ENCODE measurements at regions not wholly inside any gene's neighbourhood (a gene's known extent, or its start where the extent isn't known, plus 50 kb on each side); places are given as distances from the start of the nearest gene placed in this dataset.
"Not testable (repeated sequence)": the region's sequence is repeated elsewhere in the genome, so short reads cannot be mapped to it uniquely, and the experiment has no call there.

DNA sequence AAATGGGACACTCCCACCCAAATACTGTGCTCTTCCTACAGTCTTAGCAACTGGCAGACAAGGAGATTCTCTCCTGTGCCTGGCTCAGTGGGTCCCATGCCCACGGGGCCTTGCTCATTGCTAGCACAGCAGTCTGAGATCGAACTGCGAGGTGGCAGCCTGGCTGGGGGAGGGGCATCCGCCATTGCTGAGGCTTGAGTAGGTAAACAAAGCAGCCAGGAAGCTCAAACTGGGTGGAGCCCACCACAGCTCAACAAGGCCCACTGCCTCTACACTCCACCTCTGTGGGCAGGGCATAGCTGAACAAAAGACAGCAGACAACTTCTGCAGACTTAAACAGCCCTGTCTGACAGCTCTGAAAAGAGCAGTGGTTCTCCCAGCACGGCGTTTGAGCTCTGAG is 174.8 kb downstream of the COL12A1 start:
- ATAC-seq (ENCODE audit: poor library complexity); DNase-seq: not testable (repeated sequence)

GRCh38 chr6:75029333-75029732 is 176.5 kb downstream of the COL12A1 start:
- intact Hi-C loops (cut with DNase I), result no loop called here
- no peak for DNase-seq
- ATAC-seq (ENCODE audit: poor library complexity), result no peak

More for the DNA sequence above, 174.8 kb downstream of the COL12A1 start:
- intact Hi-C loops (cut with DNase I), result not testable (repeated sequence)

DNA sequence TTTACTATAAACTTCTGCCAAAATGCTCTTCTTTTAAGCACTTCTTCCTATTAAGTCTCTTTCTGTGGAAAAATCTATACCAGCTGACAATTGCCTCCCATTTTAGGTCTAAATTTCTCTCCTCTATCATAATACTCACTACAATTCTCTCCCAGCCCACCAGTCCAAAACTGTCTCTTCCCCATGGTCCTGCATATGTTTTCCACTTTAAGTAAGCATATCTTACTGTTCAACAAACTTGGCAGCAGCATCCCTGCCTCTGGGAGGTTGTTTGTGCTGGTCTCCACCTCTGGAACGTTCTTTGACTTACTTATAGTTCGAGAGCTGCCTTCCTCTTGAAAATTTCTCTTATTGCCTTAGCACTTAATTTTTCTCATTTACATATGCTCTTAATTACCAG is 180.5 kb downstream of the COL12A1 start:
- ATAC-seq (ENCODE audit: poor library complexity) (no peak), DNase-seq (no peak)
- intact Hi-C loops (cut with DNase I), result no loop called here

DNA sequence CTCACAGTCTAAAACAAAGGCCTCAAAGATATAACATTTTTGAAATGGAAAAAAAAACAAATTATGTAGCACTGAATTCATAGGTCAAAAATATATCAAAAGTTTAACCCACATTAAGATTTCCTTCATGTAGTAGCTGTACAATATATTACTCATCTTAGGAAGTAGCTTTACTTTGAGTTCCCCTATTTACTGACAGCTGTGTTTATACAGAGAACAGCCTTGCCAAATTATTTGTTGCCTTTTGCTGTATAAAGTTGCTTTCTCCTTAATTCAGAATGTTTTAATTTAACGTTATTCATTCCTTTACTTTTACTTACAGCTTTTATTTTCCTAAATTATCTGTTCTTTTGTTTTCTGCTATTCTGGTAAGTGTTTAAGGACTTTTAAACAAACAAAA is 181.0 kb downstream of the COL12A1 start:
- no peak for DNase-seq
- no peak for ATAC-seq (ENCODE audit: poor library complexity)
- intact Hi-C loops (cut with DNase I), result no loop called here

DNA sequence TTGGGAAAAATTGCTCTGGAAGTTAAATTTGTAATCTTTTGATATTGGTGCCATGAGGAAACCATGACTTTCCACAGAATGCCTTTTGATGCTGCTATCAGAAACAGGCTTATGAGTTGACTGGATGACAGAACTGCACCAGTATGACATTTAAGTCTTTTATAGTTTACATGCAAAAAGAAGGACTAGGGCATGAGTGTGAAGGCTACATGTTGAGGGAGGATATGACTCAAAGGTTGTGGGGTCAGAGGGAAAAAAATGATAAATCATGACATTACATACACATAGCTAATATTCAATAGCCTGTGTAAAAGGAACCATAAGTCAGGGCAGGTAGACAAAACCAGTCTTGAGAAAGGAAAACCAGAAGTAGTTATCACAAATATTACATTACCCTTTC is 182.2 kb downstream of the COL12A1 start:
- DNase-seq, result no peak
- ATAC-seq (ENCODE audit: poor library complexity), result no peak
- intact Hi-C loops (cut with DNase I), result no loop called here

GRCh38 chr6:75020971-75021370 is 184.9 kb downstream of the COL12A1 start:
- ATAC-seq (ENCODE audit: poor library complexity) (no peak), DNase-seq (no peak)
- intact Hi-C loops (cut with DNase I), result no loop called here

DNA sequence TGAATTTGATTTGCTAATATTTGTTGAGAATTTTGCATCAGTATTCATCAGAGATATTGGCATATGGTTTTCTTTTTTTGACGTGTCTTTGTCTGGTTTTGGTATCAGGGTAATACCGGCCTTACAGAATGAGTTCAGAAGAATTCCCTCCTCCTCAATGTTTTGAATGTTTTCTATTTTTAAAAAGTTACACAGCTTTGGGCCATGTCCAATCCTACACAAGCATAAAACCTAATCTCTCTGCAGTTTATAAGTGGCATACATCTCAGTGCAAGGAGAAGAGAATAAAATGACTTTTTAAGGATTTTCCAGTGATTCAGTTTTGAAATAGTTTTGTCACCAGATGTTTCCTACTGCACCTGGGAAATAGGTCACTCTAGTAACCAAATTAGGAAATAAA is 185.5 kb downstream of the COL12A1 start:
- no peak for DNase-seq
- intact Hi-C loops (cut with DNase I), result no loop called here
- ATAC-seq (ENCODE audit: poor library complexity), result no peak

DNA sequence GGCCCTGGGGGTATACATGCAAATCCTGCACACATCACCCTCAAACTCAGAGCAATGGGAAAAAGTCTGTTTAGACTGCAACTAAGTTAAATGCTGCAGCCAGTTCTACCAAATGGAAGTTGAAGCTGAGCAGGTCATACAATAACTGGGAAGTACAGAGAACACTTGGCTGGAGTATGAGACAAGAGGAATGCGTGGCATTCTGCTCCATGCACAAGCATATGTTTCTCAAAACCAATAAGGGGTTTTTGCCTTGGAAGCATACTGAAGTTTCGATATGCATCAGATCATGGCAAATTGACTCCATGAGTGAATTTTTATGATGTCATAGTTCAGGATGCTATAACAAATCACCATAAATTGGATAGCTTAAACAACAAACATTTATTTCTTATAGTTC is 193.8 kb downstream of the COL12A1 start:
- DNase-seq (no peak), ATAC-seq (ENCODE audit: poor library complexity) (no peak)
- intact Hi-C loops (cut with DNase I), result no loop called here

DNA sequence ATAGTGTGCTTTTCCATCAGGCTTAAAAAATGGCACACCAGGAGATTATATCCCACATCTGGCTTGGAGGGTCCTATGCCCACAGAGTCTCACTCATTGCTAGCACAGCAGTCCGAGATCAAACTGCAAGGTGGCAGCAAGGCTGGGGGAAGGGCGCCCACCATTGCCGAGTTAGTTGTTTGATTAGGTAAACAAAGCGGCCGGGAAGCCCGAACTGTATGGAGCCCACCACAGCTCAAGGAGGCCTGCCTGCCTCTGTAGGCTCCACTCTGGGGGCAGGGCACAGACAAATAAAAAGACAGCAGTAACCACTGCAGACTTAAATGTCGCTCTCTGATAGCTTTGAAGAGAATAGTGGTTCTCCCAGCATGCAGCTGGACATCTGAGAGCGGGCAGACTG is 201.9 kb downstream of the COL12A1 start:
- DNase-seq; ATAC-seq (ENCODE audit: poor library complexity); intact Hi-C loops (cut with DNase I): not testable (repeated sequence)

DNA sequence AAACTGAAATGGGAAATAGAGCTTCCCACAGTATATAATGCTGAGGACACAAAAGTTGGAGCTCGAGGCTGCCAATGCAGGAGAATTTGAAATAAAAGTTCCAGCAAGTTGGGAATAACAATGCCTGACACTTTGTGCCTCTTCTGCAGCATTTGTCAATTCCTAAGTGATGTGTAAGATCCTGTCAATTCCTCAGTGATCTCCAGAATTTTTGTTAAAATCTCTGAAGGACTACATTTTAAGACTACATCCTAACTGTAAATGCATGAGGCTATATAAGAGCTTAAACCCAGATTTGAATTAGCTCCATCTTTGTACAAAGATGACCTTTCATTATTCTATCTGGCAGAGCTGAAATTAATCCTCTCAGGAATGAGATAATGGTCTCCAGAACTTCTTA is 208.2 kb downstream of the COL12A1 start:
- ATAC-seq (ENCODE audit: poor library complexity) (no peak), DNase-seq (no peak)
- intact Hi-C loops (cut with DNase I), result no loop called here

DNA sequence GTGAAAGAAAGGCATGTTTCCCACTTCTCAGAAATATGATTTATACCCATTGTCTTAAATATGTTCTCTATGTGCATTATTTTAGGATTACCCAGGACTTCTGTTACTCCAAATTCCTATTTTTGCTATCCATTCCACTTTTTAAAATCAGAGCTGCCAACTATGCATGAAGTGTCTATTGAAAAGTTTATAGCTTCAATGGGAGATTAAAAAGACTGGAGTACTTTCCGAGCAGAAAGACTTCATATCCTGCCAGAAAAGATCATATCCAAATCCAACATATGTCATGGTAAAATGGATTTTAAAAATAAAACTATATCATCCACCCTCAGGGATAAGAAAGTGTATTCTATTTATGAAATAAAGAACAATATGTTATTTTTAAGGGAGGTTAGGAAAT is 212.7 kb downstream of the COL12A1 start:
- ATAC-seq (ENCODE audit: poor library complexity), result no peak
- intact Hi-C loops (cut with DNase I), result no loop called here

DNA sequence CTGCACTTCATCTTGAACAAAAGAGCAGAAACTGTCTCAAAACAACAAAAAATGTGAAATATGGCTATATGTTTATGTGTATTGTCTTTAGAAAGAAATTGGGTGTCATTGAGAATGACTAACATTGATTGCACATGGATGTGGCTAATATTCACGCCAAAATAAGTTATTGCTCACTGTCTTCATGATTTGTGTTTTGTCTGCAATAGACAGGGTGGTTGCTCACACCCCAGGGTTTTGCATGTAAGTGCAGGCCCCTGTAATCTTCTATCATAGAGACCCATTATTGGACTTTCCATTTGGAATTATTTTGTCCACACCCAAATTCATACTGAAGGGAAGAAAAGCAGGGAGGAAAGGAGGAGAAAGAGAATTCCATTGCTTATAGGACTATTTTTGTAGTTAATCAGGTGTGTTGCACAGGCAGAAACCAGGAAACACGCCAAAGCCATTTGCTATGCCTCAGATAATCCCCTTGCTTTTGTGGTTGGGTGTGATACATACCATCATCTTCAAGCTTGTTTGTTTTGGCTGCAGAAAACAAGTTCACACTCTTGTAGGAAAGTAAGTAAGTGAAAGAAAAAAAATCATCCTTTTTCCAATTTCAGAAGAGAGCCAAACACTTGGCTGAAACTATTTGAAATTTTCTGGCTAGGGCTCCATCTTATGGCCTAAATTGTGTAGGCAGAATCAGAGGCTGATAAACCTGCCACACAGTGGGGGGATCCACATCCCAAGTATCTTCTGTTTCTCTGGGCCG is 214.1 kb downstream of the COL12A1 start:
- intact Hi-C loops (cut with DNase I), result no loop called here
- DNase-seq, result no peak
- no peak for ATAC-seq (ENCODE audit: poor library complexity)

More for the DNA sequence above, 212.7 kb downstream of the COL12A1 start:
- no peak for DNase-seq

- ATAC-seq (ENCODE audit: poor library complexity) (no peak), DNase-seq (no peak)
- intact Hi-C loops (cut with DNase I), result no loop called here
Observed at GRCh38 chr6:74979065-74979766, 226.6 kb downstream of the COL12A1 start.

DNA sequence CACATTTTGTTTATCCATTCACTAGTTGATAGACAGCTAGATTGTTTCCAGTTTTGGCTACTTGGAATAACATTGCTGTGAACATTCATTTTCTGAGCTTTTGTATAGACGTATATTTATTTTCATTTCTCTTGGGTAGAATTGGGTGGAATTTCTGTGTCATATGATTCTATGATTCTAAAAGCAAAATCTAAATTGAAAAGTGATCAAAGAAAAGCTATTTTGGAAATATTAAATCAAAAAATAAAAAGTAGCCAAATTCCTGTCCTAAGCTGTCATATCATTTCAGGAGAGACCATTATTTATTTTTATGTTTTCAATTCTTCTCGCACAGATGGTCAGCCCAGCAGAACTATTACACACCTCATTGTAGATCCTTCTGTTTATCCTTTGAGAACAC is 229.2 kb downstream of the COL12A1 start:
- DNase-seq (no peak), ATAC-seq (ENCODE audit: poor library complexity) (no peak)
- intact Hi-C loops (cut with DNase I), result no loop called here

GRCh38 chr6:74976026-74976425 is 229.8 kb downstream of the COL12A1 start:
- DNase-seq, result no peak
- no peak for ATAC-seq (ENCODE audit: poor library complexity)
- intact Hi-C loops (cut with DNase I), result no loop called here

GRCh38 chr6:74973591-74973990 is 232.3 kb downstream of the COL12A1 start:
- no peak for DNase-seq
- intact Hi-C loops (cut with DNase I), result no loop called here
- ATAC-seq (ENCODE audit: poor library complexity), result no peak

DNA sequence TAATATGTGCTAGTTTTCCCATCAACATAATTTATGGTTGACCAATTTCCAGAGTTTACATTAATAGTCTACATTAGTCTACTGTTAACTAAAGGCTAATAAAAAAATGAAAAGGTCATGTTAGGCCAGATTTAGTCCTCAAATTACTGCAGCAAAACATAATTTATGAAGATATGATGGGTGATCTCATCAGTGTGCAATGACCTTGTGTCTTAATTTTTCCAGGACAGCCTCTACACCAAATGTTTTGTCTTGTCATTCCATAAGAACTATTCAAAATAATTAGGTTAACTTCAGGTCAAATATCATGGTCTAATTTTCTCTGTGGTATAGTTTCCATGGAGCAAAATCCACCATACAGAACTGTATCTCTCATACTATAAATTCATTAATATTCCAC is 234.2 kb downstream of the COL12A1 start:
- intact Hi-C loops (cut with DNase I), result no loop called here
- ATAC-seq (ENCODE audit: poor library complexity), result no peak
- DNase-seq, result no peak

GRCh38 chr6:74969591-74970267 is 236.1 kb downstream of the COL12A1 start:
- intact Hi-C loops (cut with DNase I), result no loop called here
- DNase-seq (no peak), ATAC-seq (ENCODE audit: poor library complexity) (no peak)

- DNase-seq (no peak), ATAC-seq (ENCODE audit: poor library complexity) (no peak)
- intact Hi-C loops (cut with DNase I), result no loop called here
Observed at GRCh38 chr6:74967821-74968220, 238.0 kb downstream of the COL12A1 start.

GRCh38 chr6:74966712-74967111 is 239.1 kb downstream of the COL12A1 start:
- intact Hi-C loops (cut with DNase I), result no loop called here
- no peak for ATAC-seq (ENCODE audit: poor library complexity)

More at GRCh38 chr6:74966712-74967111, 239.1 kb downstream of the COL12A1 start:
- DNase-seq, result no peak
